K562 (cell line): ENCODE measurements at regions not wholly inside any gene's neighbourhood (a gene's known extent, or its start where the extent isn't known, plus 50 kb on each side); places are given as distances from the start of the nearest gene placed in this dataset.

Source experiments
- ATAC-seq: fragments of 200-7000 bp; cut with Tn5 transposase; 3 replicates; pipeline ENCODE4 v1.9.1; 2020; ENCODE audit warnings: moderate library complexity
- BruUV-seq: library from RNA; stranded (reverse); fragments of 400-500 nt; replicated peaks from 2 replicates; lab custom pipeline; 2021; lab: Mats Ljungman, UMichigan
- CTCF ChIA-PET: fragments of 300-600 bp; formaldehyde crosslinking; extraction: SDS; loops from one replicate; lab custom pipeline; 2021; ENCODE audit warnings: low intra/inter-chr PET ratio; lab: Yijun Ruan, JAX
- POLR2A ChIA-PET: fragments of 300-600, 350-650 bp; sonication (Branson Sonifier 250); formaldehyde crosslinking; extraction: SDS; loops from one replicate; lab custom pipeline; 2021; ENCODE audit warnings: antibody characterized with exemption, inconsistent platforms; lab: Yijun Ruan, JAX
- DNase-seq, 4 experiments: peaks; one replicate each; pipeline versions ENCODE4 v3.0.0 to v3.0.0-alpha.2; 2011 to 2018; ENCODE audit warnings: low spot score in 3 of 4, mixed read lengths in 3 of 4; ENCODE audit errors: extremely low read depth in 1 of 4
- FAIRE-seq: peaks from 2 replicates; lab custom pipeline; 2011; peaks lifted over from hg19 to GRCh38; lab: Jason Lieb, UNC
- H2AFZ ChIP-seq: 2 replicates; pipeline ENCODE4 v1.6.0; 2011; ENCODE audit warnings: low read depth, low read length, control low read depth, inconsistent platforms
- H3K27ac ChIP-seq: fragments of 200-600 bp; 3 replicates; pipeline ENCODE4 v1.8.0; 2011; ENCODE audit warnings: low read depth, mild to moderate bottlenecking, control low read depth, inconsistent platforms, low read length, moderate library complexity, mixed read lengths; ENCODE audit errors: extremely low read depth
- H3K27me3 ChIP-seq, 2 experiments: fragments of 300-600 bp in 1 of 2; 2 replicates in 1 of 2; 3 replicates in 1 of 2; pipeline versions ENCODE4 v1.6.0 to v1.8.0; 2011; ENCODE audit warnings: inconsistent platforms in 2 of 2, low read length in 2 of 2, mild to moderate bottlenecking in 1 of 2, mixed read lengths in 1 of 2, moderate library complexity in 1 of 2; ENCODE audit not compliant: control insufficient read depth in 2 of 2, insufficient read depth in 2 of 2
- H3K36me3 ChIP-seq: fragments of 300-600 bp; 3 replicates; pipeline ENCODE4 v1.8.0; 2011; ENCODE audit warnings: mild to moderate bottlenecking, low read length, inconsistent platforms; ENCODE audit not compliant: control insufficient read depth, insufficient read depth
- H3K4me1 ChIP-seq, 2 experiments: fragments of 200-600 bp in 1 of 2; replicated peaks in 1 of 2; 2 replicates in 1 of 2; 3 replicates in 1 of 2; pipeline versions ENCODE4 v1.5.1 to v1.8.0; 2011; ENCODE audit warnings: inconsistent platforms in 2 of 2, low read length in 2 of 2, mild to moderate bottlenecking in 1 of 2, mixed read lengths in 1 of 2, moderate library complexity in 1 of 2; ENCODE audit not compliant: control insufficient read depth in 2 of 2, insufficient read depth in 2 of 2
- H3K4me2 ChIP-seq: 2 replicates; pipeline ENCODE4 v1.6.1; 2011; ENCODE audit warnings: low read length, control low read depth, inconsistent platforms, mixed read lengths; ENCODE audit not compliant: insufficient read depth
- H3K4me3 ChIP-seq: fragments of 200-600 bp; sonication (generic), shearing (Covaris generic); 2 replicates; pipeline ENCODE4 v1.5.1; 2016; ENCODE audit warnings: control low read depth, inconsistent platforms
- H3K79me2 ChIP-seq: fragments of 200-600 bp; 3 replicates; pipeline ENCODE4 v1.8.0; 2011; ENCODE audit warnings: low read length, inconsistent platforms; ENCODE audit not compliant: control insufficient read depth, insufficient read depth
- H3K9ac ChIP-seq, 2 experiments: 2 replicates each; pipeline versions ENCODE4 v1.6.0 to v1.6.1; 2011; ENCODE audit warnings: low read depth in 2 of 2, low read length in 2 of 2, control low read depth in 1 of 2, inconsistent platforms in 1 of 2, mild to moderate bottlenecking in 1 of 2, mixed read lengths in 1 of 2; ENCODE audit not compliant: insufficient read depth in 1 of 2
- H3K9me1 ChIP-seq: one replicate; pipeline ENCODE4 v1.6.0; 2011; ENCODE audit warnings: inconsistent platforms, mild to moderate bottlenecking, low read length, moderate library complexity; ENCODE audit not compliant: control insufficient read depth, insufficient read depth
- H3K9me3 ChIP-seq: replicated peaks from 2 replicates; pipeline ENCODE4 v1.5.1; 2011; ENCODE audit warnings: low read depth, low read length, inconsistent platforms; ENCODE audit not compliant: control insufficient read depth, insufficient read depth
- H4K20me1 ChIP-seq: replicated peaks from 2 replicates; pipeline ENCODE4 v1.6.1; 2011; ENCODE audit warnings: low read length, inconsistent platforms, mixed read lengths; ENCODE audit not compliant: control insufficient read depth, insufficient read depth
- NFIC ChIP-seq: fragments of 450-650 bp; IDR thresholded peaks from 2 replicates; pipeline ENCODE4 v1.6.1; 2017; ENCODE audit warnings: mild to moderate bottlenecking, inconsistent platforms
- RBBP5 ChIP-seq: fragments of 200-600 bp; sonication (generic); IDR thresholded peaks from 2 replicates; pipeline ENCODE4 v1.6.1; 2012; ENCODE audit warnings: borderline replicate concordance, mild to moderate bottlenecking, low read length, control low read depth, inconsistent platforms; ENCODE audit not compliant: insufficient read depth, poor library complexity, severe bottlenecking
- SNIP1 ChIP-seq: fragments of 450-650 bp; IDR thresholded peaks from 2 replicates; pipeline ENCODE4 v1.7.1; 2017; ENCODE audit warnings: low read depth, mild to moderate bottlenecking
- ZHX1 ChIP-seq: fragments of 150-350 bp; conservative IDR thresholded peaks from 2 replicates; pipeline ENCODE4 v1.6.1; 2014; ENCODE audit warnings: low read length
- ZNF75A ChIP-seq: fragments of 450-650 bp; formaldehyde crosslinking; IDR thresholded peaks from 2 replicates; pipeline ENCODE4 v1.4.0; 2020; ENCODE audit warnings: mild to moderate bottlenecking
- WGBS: fragments of 100-300 bp; shearing (Covaris generic); methylation state at CpG from one replicate; pipeline ENCODE4 v1.1.6; 2016; ENCODE audit warnings: low coverage, mixed read lengths; ENCODE audit not compliant: insufficient coverage; ENCODE audit errors: missing lambda C conversion rate; 5-methylcytosine and 5-hydroxymethylcytosine counted together
- in situ Hi-C: fragments of 300-500 bp; cut with MboI; formaldehyde crosslinking; loops from 4 replicates; pipeline ENCODE4 v1.15.0; 2018; ENCODE audit warnings: inconsistent platforms, mixed read lengths
- intact Hi-C: fragments of 100-400 bp; cut with micrococcal nuclease; formaldehyde crosslinking; loops from 2 replicates; pipeline ENCODE4 v1.14.2; 2022
- TF ChIP-seq, protein P1 (sequence below): fragments of 250-450 bp; sonication (Bioruptor Pico); IDR thresholded peaks from 2 replicates; pipeline ENCODE4 v1.5.0; 2021; ENCODE audit warnings: mild to moderate bottlenecking, moderate library complexity

- in situ Hi-C loops (no loop called here), intact Hi-C loops (no loop called here)
- no peaks in the 10 kb centered on the region for H3K27me3 ChIP-seq
- 1% methylated on average over 4 of the region's 4 CpGs for WGBS
- no peak overlapping the region for H3K4me2 ChIP-seq
- H3K79me2 ChIP-seq, result no peaks in the 10 kb centered on the region
- no peak overlapping the region for H3K9ac ChIP-seq
- no peak overlapping the region for H2AFZ ChIP-seq
- DNase-seq, result no peak
- no peak for FAIRE-seq
- no peak overlapping the region for H3K4me3 ChIP-seq
- H3K9me3 ChIP-seq, result no peaks in the 10 kb centered on the region; the same call in 1 of the 2 replicates
- BruUV-seq, result no TSS peak
- ChIA-PET CTCF (no interaction called here), POLR2A (no interaction called here)
- TF ChIP-seq, protein P1, sequence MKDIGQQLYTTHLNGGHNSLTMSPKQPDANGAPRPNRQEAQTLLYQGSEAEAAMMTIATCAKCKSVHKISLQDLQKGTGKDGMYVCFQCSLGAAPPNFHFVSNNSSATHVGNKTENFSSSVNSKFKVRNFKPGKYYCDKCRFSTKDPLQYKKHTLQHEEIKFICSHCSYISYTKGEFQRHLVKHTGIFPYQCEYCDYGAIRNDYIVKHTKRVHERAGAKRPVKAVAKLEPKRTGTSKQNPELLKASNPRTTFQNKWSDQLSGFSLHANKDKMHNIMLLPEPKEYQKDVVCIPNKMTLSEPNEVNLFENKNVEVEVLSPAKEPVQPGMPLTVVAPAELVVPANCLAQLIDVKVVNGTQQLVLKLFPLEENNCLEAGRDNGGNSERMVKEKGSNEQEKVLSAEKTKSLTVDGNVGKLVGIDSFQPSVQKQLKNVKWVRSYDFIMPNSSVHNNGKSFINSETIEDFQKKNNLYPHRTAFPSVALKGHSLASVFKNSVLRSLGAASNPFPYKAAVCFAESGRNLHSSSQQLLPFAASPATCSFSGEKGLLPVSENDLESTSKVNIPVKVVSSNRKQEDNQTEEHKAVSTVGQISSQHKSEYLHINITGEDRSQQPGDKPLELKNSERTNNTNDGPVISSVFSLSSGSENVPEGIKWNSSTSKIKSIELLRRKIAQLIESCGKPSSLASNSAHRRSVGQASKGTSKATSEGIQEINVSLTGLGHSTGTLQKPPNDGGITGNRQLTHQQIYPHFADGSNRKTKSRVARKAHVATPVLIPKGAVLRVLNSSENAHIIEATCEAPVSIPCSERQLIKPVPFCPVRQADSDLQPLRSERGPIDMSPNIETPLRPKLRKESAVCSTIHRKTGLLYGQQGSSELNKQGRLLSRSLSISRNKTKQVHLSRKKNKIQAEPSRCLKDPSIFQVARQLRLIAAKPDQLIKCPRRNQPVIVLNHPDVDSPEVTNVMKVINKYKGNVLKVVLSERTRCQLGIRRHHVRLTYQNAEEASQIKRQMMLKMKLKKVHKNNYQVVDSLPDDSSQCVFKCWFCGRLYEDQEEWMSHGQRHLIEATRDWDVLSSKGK, result no peak
- TF ChIP-seq SNIP1, result no peak
- TF ChIP-seq RBBP5, result no peak
- no peak for TF ChIP-seq ZHX1
- TF ChIP-seq ZNF75A (CRISPR knock-in tag), result no peak
- TF ChIP-seq NFIC, result no peak
- H4K20me1 ChIP-seq, result no peaks in the 10 kb centered on the region
- H3K9me1 ChIP-seq, result no peaks in the 10 kb centered on the region
- H3K27ac ChIP-seq, result no peak overlapping the region
- ATAC-seq, result no peak
- no peaks in the 10 kb centered on the region for H3K36me3 ChIP-seq
- H3K4me1 ChIP-seq, result no peaks in the 10 kb centered on the region
Measured at GRCh38 chr4:181559637-181560036, 683.6 kb upstream of the TENM3 start.
